Activated CD8-positive, alpha-beta T cell treated with anti-CD3 and anti-CD28 coated beads for 36 hours (primary cell): ENCODE measurements at regions not wholly inside any gene's neighbourhood (a gene's known extent, or its start where the extent isn't known, plus 50 kb on each side); places are given as distances from the start of the nearest gene placed in this dataset.

Experiments
- ATAC-seq: fragments of 200-7000 bp; cut with Tn5 transposase; one replicate; pipeline ENCODE4 v1.10.0; 2021; ENCODE audit warnings: mild to moderate bottlenecking, moderate library complexity
- CTCF ChIA-PET: fragments of 350-600 bp; sonication (Branson Sonifier 250); formaldehyde crosslinking; loops from one replicate; lab custom pipeline; 2021; ENCODE audit warnings: antibody characterized with exemption; lab: Charles Lee
- POLR2A ChIA-PET: fragments of 350-600 bp; sonication (Branson Sonifier 250); formaldehyde crosslinking; loops from one replicate; lab custom pipeline; 2021; ENCODE audit warnings: antibody characterized with exemption; lab: Charles Lee
- DNase-seq: peaks from one replicate; pipeline ENCODE4 v3.0.0-alpha.2; 2020
- H3K27ac Mint-ChIP-seq: one replicate; pipeline ENCODE4 v1.8.0; 2021; ENCODE audit warnings: mild to moderate bottlenecking, mixed read lengths
- H3K27me3 Mint-ChIP-seq: one replicate; pipeline ENCODE4 v1.8.0; 2021; ENCODE audit warnings: mixed read lengths
- H3K36me3 Mint-ChIP-seq: one replicate; pipeline ENCODE4 v1.8.0; 2021; ENCODE audit warnings: low read depth, mixed read lengths
- H3K4me1 Mint-ChIP-seq: one replicate; pipeline ENCODE4 v1.8.0; 2021; ENCODE audit warnings: low read depth, mixed read lengths
- H3K4me3 Mint-ChIP-seq: one replicate; pipeline ENCODE4 v1.8.0; 2021; ENCODE audit warnings: mild to moderate bottlenecking, moderate library complexity, mixed read lengths
- H3K9me3 Mint-ChIP-seq: one replicate; pipeline ENCODE4 v1.8.0; 2021; ENCODE audit warnings: mixed read lengths
- CTCF ChIP-seq: fragments of 200-600 bp; IDR thresholded peaks from one replicate; pipeline ENCODE4 v1.8.0; 2022; ENCODE audit warnings: antibody characterized with exemption, mild to moderate bottlenecking
- intact Hi-C: fragments of 100-400 bp; cut with micrococcal nuclease; formaldehyde crosslinking; loops from one replicate; pipeline ENCODE4 v1.10.0; 2022

- ChIA-PET POLR2A (no interaction called here), CTCF (no interaction called here)
- Mint-ChIP-seq H3K4me1 (no peaks in the 10 kb centered on the region), H3K36me3 (no peaks in the 10 kb centered on the region), H3K27ac (no peak overlapping the region), H3K27me3 (no peaks in the 10 kb centered on the region), H3K4me3 (no peak overlapping the region), H3K9me3 (peaks cover 4% of the 10 kb centered on the region)
- no peak for DNase-seq
- ATAC-seq: no peak
- TF ChIP-seq CTCF: no peak
- intact Hi-C loops: no loop called here
These were observed 88.2 kb upstream of the TECRL start for GRCh38 chr4:64497491-64497890.

- Mint-ChIP-seq H3K4me3 (no peak overlapping the region), H3K27me3 (no peaks in the 10 kb centered on the region), H3K9me3 (peaks cover 6% of the 10 kb centered on the region), H3K36me3 (no peaks in the 10 kb centered on the region), H3K4me1 (no peaks in the 10 kb centered on the region), H3K27ac (no peak overlapping the region)
- intact Hi-C loops: no loop called here
- ChIA-PET CTCF (no interaction called here), POLR2A (no interaction called here)
- ATAC-seq (no peak), DNase-seq (no peak)
- no peak for TF ChIP-seq CTCF
These were observed 86.7 kb upstream of the TECRL start for GRCh38 chr4:64495946-64496345.

DNA sequence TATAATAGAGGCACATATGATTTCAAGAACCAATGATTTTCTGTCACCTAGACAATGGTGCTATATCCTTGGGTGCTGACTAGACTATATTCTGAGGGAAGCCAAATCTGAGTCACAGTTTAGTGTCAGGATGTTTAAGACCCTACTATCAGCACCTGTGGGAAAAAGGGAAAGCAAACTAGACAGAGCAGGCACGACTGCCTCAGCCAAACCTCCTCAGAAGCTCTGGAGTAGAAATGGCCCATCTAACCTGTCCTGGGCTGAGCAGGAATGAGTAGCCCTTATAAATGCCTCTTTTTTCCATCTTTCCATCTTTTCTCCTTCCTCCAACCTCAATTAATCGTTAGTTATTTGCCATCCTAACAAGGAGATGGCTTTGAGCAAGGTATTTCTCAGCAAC lies 80.4 kb upstream of the TECRL start:
- DNase-seq (no peak), ATAC-seq (no peak)
- CTCF ChIA-PET: no interaction called here
- Mint-ChIP-seq H3K9me3 (peaks cover 7% of the 10 kb centered on the region), H3K27me3 (no peaks in the 10 kb centered on the region), H3K27ac (no peak overlapping the region), H3K4me1 (no peaks in the 10 kb centered on the region), H3K4me3 (no peak overlapping the region), H3K36me3 (no peaks in the 10 kb centered on the region)
- POLR2A ChIA-PET: no interaction called here
- intact Hi-C loops: no loop called here
- no peak for TF ChIP-seq CTCF

DNA sequence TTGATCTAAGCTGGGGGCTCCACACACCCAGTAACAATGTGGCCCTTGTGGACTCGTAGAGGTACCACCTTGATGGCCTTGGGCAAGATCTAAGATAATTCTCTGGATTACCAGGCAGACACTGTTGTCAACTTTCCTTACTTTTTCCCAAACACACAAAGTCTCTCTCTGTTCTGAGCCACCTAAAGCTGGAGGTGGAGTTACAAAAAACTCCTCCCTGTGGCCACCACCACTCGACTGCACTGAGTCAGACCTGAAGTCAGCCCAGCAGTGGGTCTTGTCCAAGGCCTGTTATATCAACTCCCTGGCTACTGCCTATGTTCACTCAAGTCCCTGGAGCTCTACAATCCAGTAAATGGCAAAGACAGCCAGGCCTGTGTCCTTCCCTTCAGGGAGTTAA lies 70.1 kb upstream of the TECRL start:
- DNase-seq (no peak), ATAC-seq (no peak)
- Mint-ChIP-seq H3K9me3 (peaks cover 4% of the 10 kb centered on the region), H3K27ac (no peak overlapping the region), H3K27me3 (no peaks in the 10 kb centered on the region), H3K4me1 (no peaks in the 10 kb centered on the region), H3K4me3 (no peak overlapping the region), H3K36me3 (no peaks in the 10 kb centered on the region)
- ChIA-PET POLR2A (no interaction called here), CTCF (no interaction called here)
- TF ChIP-seq CTCF: no peak
- intact Hi-C loops: no loop called here

- no peak for ATAC-seq
- intact Hi-C loops: no loop called here
- no peak for DNase-seq
- ChIA-PET CTCF (no interaction called here), POLR2A (no interaction called here)
- no peak for TF ChIP-seq CTCF
- Mint-ChIP-seq H3K27ac (no peak overlapping the region), H3K4me3 (no peak overlapping the region), H3K36me3 (no peaks in the 10 kb centered on the region), H3K4me1 (no peaks in the 10 kb centered on the region), H3K9me3 (no peaks in the 10 kb centered on the region), H3K27me3 (no peaks in the 10 kb centered on the region)
These were observed 67.9 kb upstream of the TECRL start for GRCh38 chr4:64477127-64477526.
